Transverse colon (tissue), 4 donors: ENCODE measurements at regions not wholly inside any gene's neighbourhood (a gene's known extent, or its start where the extent isn't known, plus 50 kb on each side); places are given as distances from the start of the nearest gene placed in this dataset.

Experiments
- DNase-seq: peaks from one replicate; pipeline ENCODE4 v3.0.0-alpha.2; 2019
- H3K27ac ChIP-seq, 4 donors: fragments of 200-600 bp; sonication (generic); 2 replicates each; pipeline ENCODE4 v1.5.1; 2016 to 2018; ENCODE audit warnings: inconsistent platforms in 4 of 4
- H3K27me3 ChIP-seq: fragments of 200-600 bp; sonication (generic); 2 replicates; pipeline ENCODE4 v1.5.1; 2017; ENCODE audit warnings: inconsistent platforms
- H3K36me3 ChIP-seq, 4 donors: fragments of 200-600 bp; sonication (generic); 2 replicates each; pipeline ENCODE4 v1.5.1; 2017 to 2019; ENCODE audit warnings: inconsistent platforms in 4 of 4
- H3K4me1 ChIP-seq, 4 donors: fragments of 200-600 bp; sonication (generic); 2 replicates each; pipeline ENCODE4 v1.5.1; 2017 to 2020; ENCODE audit warnings: inconsistent platforms in 4 of 4
- H3K4me3 ChIP-seq, 4 donors: fragments of 200-600 bp; sonication (generic); 1 replicate in 1 of 4; 2 replicates in 3 of 4; pipeline versions ENCODE4 v1.5.1 to v1.6.1; 2017 to 2019; ENCODE audit warnings: inconsistent platforms in 4 of 4
- H3K9me3 ChIP-seq, 2 donors: fragments of 200-600 bp; sonication (generic); 2 replicates each; pipeline ENCODE4 v1.5.1; 2017 to 2019; ENCODE audit warnings: inconsistent platforms in 2 of 2
- CTCF ChIP-seq, 5 experiments: fragments of 200-600 bp in 3 of 5; fragments of 450-650 bp in 2 of 5; sonication (generic) in 3 of 5; IDR thresholded peaks; 1 replicate in 2 of 5; 2 replicates in 3 of 5; pipeline ENCODE4 v1.5.1; 2016 to 2017; ENCODE audit warnings: antibody characterized with exemption in 5 of 5, inconsistent platforms in 3 of 5, mild to moderate bottlenecking in 2 of 5, moderate library complexity in 1 of 5
- EP300 ChIP-seq: sonication (generic); formaldehyde crosslinking; IDR thresholded peaks from one replicate; pipeline ENCODE4 v1.6.1; 2017; ENCODE audit warnings: antibody characterized with exemption, low read depth
- POLR2A ChIP-seq: fragments of 450-650 bp; IDR thresholded peaks from one replicate; pipeline ENCODE4 v1.6.1; 2016; ENCODE audit warnings: antibody characterized with exemption, mild to moderate bottlenecking, moderate library complexity
- POLR2AphosphoS5 ChIP-seq, 3 donors: sonication (generic); formaldehyde crosslinking; IDR thresholded peaks; one replicate each; pipeline ENCODE4 v1.6.1; 2016; ENCODE audit warnings: antibody characterized with exemption in 3 of 3
- WGBS, 2 donors: methylation state at CpG; one replicate each; pipeline ENCODE4 v1.1.5; 2018; ENCODE audit warnings: low coverage in 1 of 2; 5-methylcytosine and 5-hydroxymethylcytosine counted together
- in situ Hi-C, 4 donors: fragments of 200-750 bp; cut with MboI; loops; one replicate each; pipeline versions ENCODE4 v1.15.0 to v1.15.1; 2017; ENCODE audit warnings: low sequenced_read_pairs in 3 of 4, low pct_ligation_motif_present in 1 of 4, low pct_unique_long_range_greater_than_20kb in 1 of 4
- intact Hi-C: fragments of 100-400 bp; cut with DNase I; formaldehyde crosslinking; loops from one replicate; pipeline ENCODE4 v1.15.1; 2023; ENCODE audit warnings: low total_unique reads

DNA sequence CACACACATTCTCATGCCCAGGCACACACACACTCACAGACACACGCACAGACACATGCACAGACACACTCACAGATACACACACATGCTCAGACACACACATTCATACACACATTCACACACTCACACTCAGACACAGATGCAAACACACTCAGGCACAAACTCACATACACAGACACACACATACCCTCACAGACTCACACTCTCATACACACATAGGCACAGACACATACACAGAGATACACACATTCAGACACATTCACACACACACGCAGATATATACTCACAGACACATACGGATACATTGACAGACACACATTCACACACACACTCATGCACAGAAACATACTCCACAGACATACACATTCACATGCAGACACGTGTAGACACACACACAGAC is 89.6 kb downstream of the RBFOX3 start:
- intact Hi-C loops (no loop called here), in situ Hi-C loops (no loop called here)
- Histone ChIP-seq H3K36me3 (no peaks in the 10 kb centered on the region), H3K27ac (no peak overlapping the region), H3K4me3 (no peak overlapping the region), H3K9me3 (no peaks in the 10 kb centered on the region), H3K4me1 (no peaks in the 10 kb centered on the region), H3K27me3 (peaks cover 39% of the 10 kb centered on the region)
- 72 to 100% methylated on average over 2 to 4 of the region's 4 CpGs for WGBS, 2 donors
- DNase-seq = no peak
- TF ChIP-seq CTCF (IDR thresholded peaks at IDR 0.05) (no peak), POLR2AphosphoS5 (IDR thresholded peaks at IDR 0.05) (no peak), POLR2A (no peak), EP300 (no peak)

- H3K27me3 ChIP-seq = peaks cover 39% of the 10 kb centered on the region
- 57% methylated on average over 38 of the region's 39 CpGs; no CpG with 5 or more reads in 1 of the 2 donors for WGBS, 2 donors
- in situ Hi-C loops = no loop called here
- no peaks in the 10 kb centered on the region for H3K9me3 ChIP-seq
- intact Hi-C loops = no loop called here
- no peaks in the 10 kb centered on the region for H3K36me3 ChIP-seq
- H3K27ac ChIP-seq = no peak overlapping the region
- no peak overlapping the region for H3K4me3 ChIP-seq
- no peaks in the 10 kb centered on the region for H3K4me1 ChIP-seq
- no peak for DNase-seq
- no peak for TF ChIP-seq CTCF (IDR thresholded peaks at IDR 0.05)
- no peak for TF ChIP-seq POLR2AphosphoS5 (IDR thresholded peaks at IDR 0.05)
- no peak for TF ChIP-seq EP300
- TF ChIP-seq POLR2A = no peak
Observed at GRCh38 chr17:79520167-79521165, 90.4 kb downstream of the RBFOX3 start.

DNA sequence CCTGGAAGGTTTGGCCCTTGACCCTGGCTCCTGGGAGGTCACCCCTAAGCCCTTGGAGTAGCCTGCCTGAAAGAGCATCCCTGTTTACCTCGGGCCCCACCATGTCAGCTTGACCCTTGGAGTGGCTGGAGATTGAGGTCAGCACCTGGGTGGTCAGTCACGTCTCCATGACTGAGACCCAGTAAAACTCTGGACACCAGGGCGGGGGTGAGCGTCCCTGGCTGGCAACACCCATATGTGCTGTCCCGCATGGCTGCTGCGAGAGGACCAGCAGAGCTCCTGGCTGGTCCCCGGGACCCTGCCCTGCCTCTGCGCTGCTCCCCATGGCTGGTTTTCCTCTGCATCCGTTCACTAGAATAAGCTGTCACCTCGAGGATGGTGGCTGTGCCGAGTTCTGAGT is 91.2 kb downstream of the RBFOX3 start:
- Histone ChIP-seq H3K9me3 (no peaks in the 10 kb centered on the region), H3K36me3 (no peaks in the 10 kb centered on the region), H3K4me3 (no peak overlapping the region), H3K27ac (no peak overlapping the region), H3K27me3 (peaks cover 37% of the 10 kb centered on the region), H3K4me1 (no peaks in the 10 kb centered on the region)
- no peak for TF ChIP-seq EP300
- in situ Hi-C loops (no loop called here), intact Hi-C loops (no loop called here)
- DNase-seq = no peak
- WGBS, 2 donors = 80 to 84% methylated on average over 4 to 11 of the region's 11 CpGs

GRCh38 chr17:79518585-79519523 is 92.0 kb downstream of the RBFOX3 start:
- TF ChIP-seq CTCF (IDR thresholded peaks at IDR 0.05) (no peak), POLR2AphosphoS5 (IDR thresholded peaks at IDR 0.05) (no peak), POLR2A (no peak), EP300 (no peak)
- H3K27me3 ChIP-seq = peaks cover 29% of the 10 kb centered on the region
- H3K4me3 ChIP-seq = no peak overlapping the region
- no peaks in the 10 kb centered on the region for H3K4me1 ChIP-seq
- no peaks in the 10 kb centered on the region for H3K36me3 ChIP-seq
- WGBS, 2 donors = 45% methylated on average over 31 of the region's 31 CpGs; no CpG with 5 or more reads in 1 of the 2 donors
- no peaks in the 10 kb centered on the region for H3K9me3 ChIP-seq
- H3K27ac ChIP-seq = no peak overlapping the region
- intact Hi-C loops (no loop called here), in situ Hi-C loops (no loop called here)
- DNase-seq = no peak
